OCI-LY7 (cell line): ENCODE measurements at regions not wholly inside any gene's neighbourhood (a gene's known extent, or its start where the extent isn't known, plus 50 kb on each side); places are given as distances from the start of the nearest gene placed in this dataset.

ENCODE experiments used
- CTCF ChIP-seq: fragments of 200-600 bp; sonication (generic); conservative IDR thresholded peaks from 2 replicates; pipeline ENCODE4 v1.5.1; 2014; ENCODE audit warnings: mild to moderate bottlenecking, antibody characterized with exemption, low read length, moderate library complexity, mixed read lengths
- EZH2phosphoT487 ChIP-seq: fragments of 200-600 bp; sonication (generic); IDR thresholded peaks from 2 replicates; pipeline ENCODE4 v1.6.1; 2018; ENCODE audit warnings: low read depth, borderline replicate concordance, mild to moderate bottlenecking, mixed run types, antibody characterized with exemption, low read length, moderate library complexity, mixed read lengths

GRCh38 chr11:71075871-71076420 lies 176.4 kb downstream of the SHANK2 start:
- TF ChIP-seq CTCF = no peak
- no peak for TF ChIP-seq EZH2phosphoT487
